ENCODE measurements at regions not wholly inside any gene's neighbourhood (a gene's known extent, or its start where the extent isn't known, plus 50 kb on each side); places are given as distances from the start of the nearest gene placed in this dataset.

DNA sequence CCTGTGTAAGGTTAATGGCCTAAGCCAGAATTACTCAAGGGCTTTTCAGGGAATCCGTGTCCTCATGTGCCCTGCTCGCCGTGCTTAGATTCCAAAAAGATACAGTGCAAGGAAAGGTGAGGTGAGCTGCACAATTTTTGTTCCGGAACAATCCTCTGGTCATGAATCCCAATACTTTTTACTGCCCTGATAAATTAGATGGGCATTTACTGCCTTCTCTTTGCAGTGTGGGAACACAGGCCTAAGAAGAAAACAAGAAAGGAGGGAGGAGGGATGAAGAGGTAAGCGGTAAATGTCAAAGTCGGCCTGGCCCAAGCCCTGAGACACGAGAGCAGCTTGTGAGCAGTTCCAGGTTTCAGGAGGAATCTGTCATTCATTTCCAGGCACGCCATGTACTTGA is 390.9 kb upstream of the SULF2 start:
- Mint-ChIP-seq H3K9me3 (no peaks in the 10 kb centered on the region), H3K27ac (no peak overlapping the region), H3K36me3 (no peaks in the 10 kb centered on the region), H3K4me1 (no peaks in the 10 kb centered on the region), H3K4me3 (no peak overlapping the region), H3K27me3 (peaks cover 3% of the 10 kb centered on the region)
- no peak for ATAC-seq (ENCODE audit: low read depth)
- DNase-seq (ENCODE audit: low spot score in 2 of 2), result no peak

- H3K4me1 Mint-ChIP-seq, result no peaks in the 10 kb centered on the region
- DNase-seq (ENCODE audit: low spot score in 2 of 2) (no peak), ATAC-seq (ENCODE audit: low read depth) (no peak)
- H3K4me3 Mint-ChIP-seq, result no peak overlapping the region
- H3K27me3 Mint-ChIP-seq, result peaks cover 4% of the 10 kb centered on the region
- H3K9me3 Mint-ChIP-seq, result no peaks in the 10 kb centered on the region
- no peaks in the 10 kb centered on the region for H3K36me3 Mint-ChIP-seq
- H3K27ac Mint-ChIP-seq, result no peak overlapping the region
Observed at GRCh38 chr20:48175261-48175660, 390.0 kb upstream of the SULF2 start.

DNA sequence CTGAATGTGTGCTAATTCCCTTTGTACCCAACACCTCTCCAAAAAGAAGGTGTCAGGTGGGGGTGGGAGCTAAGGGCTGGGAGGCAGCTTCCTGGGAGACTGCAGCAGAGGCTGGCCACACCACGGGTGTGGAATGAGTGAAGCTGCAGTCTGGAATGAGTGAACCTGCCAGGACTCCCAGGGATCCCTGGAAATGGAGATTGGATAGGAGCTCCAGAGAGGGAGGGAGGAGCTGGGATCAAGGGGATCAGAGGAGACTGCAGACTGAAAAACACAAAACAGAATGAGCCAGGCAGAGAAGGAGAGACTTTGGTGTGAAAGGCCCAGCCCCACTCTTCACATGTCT is 387.0 kb upstream of the SULF2 start:
- Mint-ChIP-seq H3K36me3 (no peaks in the 10 kb centered on the region), H3K9me3 (no peaks in the 10 kb centered on the region), H3K27ac (no peak overlapping the region), H3K4me3 (no peak overlapping the region), H3K4me1 (no peaks in the 10 kb centered on the region), H3K27me3 (peaks cover 10% of the 10 kb centered on the region)
- no peak for ATAC-seq (ENCODE audit: low read depth)
- DNase-seq (ENCODE audit: low spot score in 2 of 2), result no peak

DNA sequence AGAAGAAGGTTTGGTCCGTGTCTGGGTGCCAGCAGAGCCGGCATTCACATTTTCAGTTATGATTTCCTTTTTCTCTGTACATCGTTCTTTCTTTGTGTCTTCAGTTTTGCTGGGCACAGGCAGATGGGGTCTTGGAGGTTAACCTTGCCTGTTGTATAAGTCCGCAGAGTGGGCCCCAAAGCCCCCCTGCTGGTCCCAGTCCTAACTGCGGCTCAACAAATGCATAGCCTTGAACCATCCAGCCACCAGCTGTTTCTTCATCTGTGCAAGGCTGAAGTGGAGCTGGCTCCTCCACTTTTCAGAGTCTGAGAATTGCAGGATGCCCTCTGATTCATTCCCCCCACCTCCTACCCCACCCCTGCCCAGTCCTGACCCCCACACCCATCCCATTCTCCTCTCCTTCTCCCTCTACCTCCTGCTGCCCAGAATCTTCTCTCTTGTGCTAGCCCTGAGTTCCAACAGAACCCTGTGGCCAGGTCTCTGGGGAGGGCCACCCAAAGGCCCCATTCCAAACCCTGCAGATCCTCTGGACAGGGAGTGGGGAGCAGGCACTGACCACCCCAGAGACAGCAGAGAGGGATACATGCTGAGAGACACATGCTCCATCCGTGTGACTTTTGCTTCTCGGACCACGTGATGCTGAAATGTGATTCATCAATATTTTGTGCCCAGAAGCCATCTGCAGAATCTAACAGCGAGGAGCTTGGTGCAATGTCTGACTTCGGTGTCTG is 386.5 kb upstream of the SULF2 start:
- Mint-ChIP-seq H3K9me3 (no peaks in the 10 kb centered on the region), H3K27ac (no peak overlapping the region), H3K36me3 (no peaks in the 10 kb centered on the region), H3K27me3 (peaks cover 10% of the 10 kb centered on the region), H3K4me1 (no peaks in the 10 kb centered on the region), H3K4me3 (no peak overlapping the region)
- ATAC-seq (ENCODE audit: low read depth) (no peak), DNase-seq (ENCODE audit: low spot score in 2 of 2) (no peak)

DNA sequence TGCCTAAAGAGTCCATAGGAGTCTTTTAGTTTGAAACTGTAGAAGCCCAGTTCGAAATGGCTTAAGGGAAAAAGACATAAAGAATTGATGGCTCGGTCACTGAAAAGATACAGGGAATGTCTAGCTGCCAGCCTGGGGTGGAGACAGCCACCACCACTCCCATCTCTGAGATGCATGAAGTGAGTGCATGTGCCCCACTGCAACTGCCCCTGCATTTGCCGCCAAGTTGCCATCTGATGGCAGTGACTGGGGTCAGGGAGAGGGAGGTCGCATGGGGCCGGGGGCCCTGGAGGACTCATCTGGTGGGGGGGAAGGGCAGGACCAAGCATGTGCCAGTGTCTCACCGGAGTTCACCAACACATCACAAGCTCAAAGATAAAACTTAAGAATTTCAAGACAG is 385.8 kb upstream of the SULF2 start:
- Mint-ChIP-seq H3K4me3 (no peak overlapping the region), H3K9me3 (no peaks in the 10 kb centered on the region), H3K4me1 (no peaks in the 10 kb centered on the region), H3K36me3 (no peaks in the 10 kb centered on the region), H3K27me3 (peaks cover 12% of the 10 kb centered on the region), H3K27ac (no peak overlapping the region)
- no peak for ATAC-seq (ENCODE audit: low read depth)
- no peak for DNase-seq (ENCODE audit: low spot score in 2 of 2)

DNA sequence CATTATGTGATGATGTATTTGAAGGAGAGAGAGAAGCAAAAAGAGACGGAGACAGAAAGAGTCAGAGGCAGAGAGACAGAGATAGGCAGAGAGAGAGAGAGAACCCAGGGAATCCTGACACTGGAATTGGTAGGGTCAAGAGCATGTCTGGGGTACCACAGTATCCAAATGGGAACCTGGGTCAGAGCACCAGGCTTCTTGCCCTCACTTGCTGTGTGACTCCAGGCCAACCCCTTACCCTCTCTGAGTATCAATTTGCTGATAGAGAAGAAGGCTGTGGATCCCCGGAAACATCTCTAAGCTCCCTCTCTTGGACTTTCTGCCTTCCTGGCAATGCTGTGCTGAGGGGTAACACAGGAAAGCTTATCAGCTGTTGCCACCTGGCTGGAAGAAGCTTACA is 385.3 kb upstream of the SULF2 start:
- Mint-ChIP-seq H3K4me3 (no peak overlapping the region), H3K4me1 (no peaks in the 10 kb centered on the region), H3K9me3 (no peaks in the 10 kb centered on the region), H3K27ac (no peak overlapping the region), H3K36me3 (no peaks in the 10 kb centered on the region), H3K27me3 (peaks cover 12% of the 10 kb centered on the region)
- ATAC-seq (ENCODE audit: low read depth) (no peak), DNase-seq (ENCODE audit: low spot score in 2 of 2) (no peak)

DNA sequence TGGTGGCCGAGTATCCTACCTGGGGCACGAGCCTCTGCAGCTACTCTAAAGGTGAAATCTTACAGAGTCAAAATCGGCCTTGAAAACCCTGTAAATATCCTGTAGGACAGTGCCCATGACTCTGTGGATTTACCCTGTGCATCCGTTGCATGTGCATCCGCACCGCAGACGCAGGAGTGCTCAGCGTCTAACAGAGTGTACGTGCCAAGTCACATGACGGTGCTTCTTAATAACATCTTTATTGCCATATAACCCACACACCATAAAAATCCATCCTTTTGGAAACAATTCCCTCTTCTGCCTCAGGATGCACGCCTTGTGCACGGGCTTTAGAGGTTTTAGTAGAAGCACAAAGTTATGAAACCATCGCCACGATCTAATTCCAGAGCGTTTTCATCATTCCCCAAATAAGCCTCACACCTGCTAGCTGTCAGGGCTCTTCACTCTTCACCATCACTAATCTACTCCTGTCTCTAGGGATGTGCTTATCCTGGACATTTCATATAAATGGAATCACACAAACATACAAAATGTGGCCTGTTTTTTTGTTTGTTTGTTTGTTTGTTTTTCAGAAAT is 384.5 kb upstream of the SULF2 start:
- Mint-ChIP-seq H3K36me3 (no peaks in the 10 kb centered on the region), H3K9me3 (no peaks in the 10 kb centered on the region), H3K27me3 (peaks cover 12% of the 10 kb centered on the region), H3K4me3 (no peak overlapping the region), H3K27ac (no peak overlapping the region), H3K4me1 (no peaks in the 10 kb centered on the region)
- DNase-seq (ENCODE audit: low spot score in 2 of 2) (no peak), ATAC-seq (ENCODE audit: low read depth) (no peak)

DNA sequence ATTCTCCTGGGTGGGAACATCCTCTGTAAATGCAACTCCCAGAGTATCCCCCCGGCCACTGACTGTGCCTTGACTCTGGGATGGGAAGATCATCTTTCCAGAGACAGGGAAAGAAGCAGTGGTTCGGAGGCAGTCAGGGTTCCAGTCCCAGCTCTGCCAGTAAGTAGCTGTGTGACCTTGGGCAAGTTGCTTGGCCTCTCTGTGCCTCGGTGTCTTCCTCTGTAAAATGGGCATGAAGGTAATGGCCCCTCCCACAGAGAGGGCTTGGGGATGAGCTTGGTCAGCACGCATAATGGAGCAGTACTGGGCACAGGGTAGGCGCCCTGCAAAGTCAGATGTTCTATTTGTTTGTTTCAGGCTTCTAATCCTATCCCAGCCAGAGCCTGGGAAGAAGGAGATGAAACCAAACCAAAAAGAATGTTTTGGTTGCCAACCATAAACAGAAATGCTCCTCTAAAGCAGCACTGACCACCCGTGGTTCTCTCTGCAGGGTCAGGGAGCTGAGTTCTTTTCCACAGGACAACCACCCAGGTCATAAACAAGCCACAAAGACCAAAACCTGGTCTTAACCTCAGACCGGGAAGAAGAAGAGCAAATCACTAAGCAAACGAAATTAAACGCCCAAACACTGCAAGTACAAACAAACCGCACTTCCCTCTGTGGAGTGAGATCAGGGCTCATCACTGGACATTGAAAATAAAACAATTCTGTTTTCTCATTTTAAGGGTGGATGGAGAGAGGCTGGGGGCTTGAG is 381.0 kb upstream of the SULF2 start:
- H3K27ac Mint-ChIP-seq, result no peak overlapping the region
- peaks cover 3% of the 10 kb centered on the region for H3K4me1 Mint-ChIP-seq
- no peak overlapping the region for H3K4me3 Mint-ChIP-seq
- H3K27me3 Mint-ChIP-seq, result peaks cover 14% of the 10 kb centered on the region
- DNase-seq (ENCODE audit: low spot score in 2 of 2) (no peak), ATAC-seq (ENCODE audit: low read depth) (no peak)
- no peaks in the 10 kb centered on the region for H3K9me3 Mint-ChIP-seq
- H3K36me3 Mint-ChIP-seq, result no peaks in the 10 kb centered on the region

GRCh38 chr20:48165401-48165685 is 380.1 kb upstream of the SULF2 start:
- Mint-ChIP-seq H3K4me3 (no peak overlapping the region), H3K36me3 (no peaks in the 10 kb centered on the region), H3K4me1 (peaks cover 3% of the 10 kb centered on the region), H3K27ac (no peak overlapping the region), H3K27me3 (peaks cover 15% of the 10 kb centered on the region), H3K9me3 (no peaks in the 10 kb centered on the region)
- DNase-seq (ENCODE audit: low spot score in 2 of 2), result no peak
- ATAC-seq (ENCODE audit: low read depth), result no peak

DNA sequence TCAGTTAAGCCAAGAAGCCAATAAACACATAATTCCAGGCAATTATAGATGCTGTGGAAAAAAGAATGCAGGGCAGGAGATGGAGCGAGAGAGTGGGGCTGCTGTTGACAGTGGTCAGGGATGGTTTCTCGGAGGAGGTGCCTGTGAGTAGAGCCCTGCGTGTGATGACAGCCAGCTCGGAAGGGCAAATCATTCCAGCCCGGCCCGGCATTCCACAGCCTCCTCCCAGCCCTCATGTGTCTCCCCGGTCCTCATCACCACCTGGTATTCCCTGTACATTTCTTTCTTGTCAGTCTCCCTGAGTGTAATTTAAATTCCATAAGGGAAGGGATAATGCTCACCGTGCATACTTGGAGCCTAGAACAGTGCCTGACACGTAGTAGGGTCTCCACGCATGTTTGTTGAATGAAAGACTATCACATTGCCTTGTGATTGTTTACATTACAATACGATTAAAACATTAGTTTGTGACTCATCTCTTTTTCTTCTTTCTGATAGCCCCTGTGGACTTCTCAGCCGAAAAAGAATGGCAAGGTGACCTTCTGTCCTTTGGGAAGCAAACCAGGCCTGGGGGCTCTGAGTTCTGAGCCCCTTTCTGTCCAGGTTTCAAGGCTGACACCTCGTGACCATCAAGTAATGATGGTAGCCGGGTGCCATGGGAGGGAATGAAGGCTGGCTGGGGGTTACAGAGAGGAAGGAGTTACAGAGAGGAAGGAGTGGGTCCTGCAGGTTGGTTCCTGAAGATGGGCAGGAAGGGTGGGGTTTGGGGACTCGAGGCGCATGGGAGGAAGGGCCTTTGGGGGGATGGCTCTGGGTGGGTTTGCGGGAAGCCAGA is 379.5 kb upstream of the SULF2 start:
- H3K27ac Mint-ChIP-seq, result no peak overlapping the region

DNA sequence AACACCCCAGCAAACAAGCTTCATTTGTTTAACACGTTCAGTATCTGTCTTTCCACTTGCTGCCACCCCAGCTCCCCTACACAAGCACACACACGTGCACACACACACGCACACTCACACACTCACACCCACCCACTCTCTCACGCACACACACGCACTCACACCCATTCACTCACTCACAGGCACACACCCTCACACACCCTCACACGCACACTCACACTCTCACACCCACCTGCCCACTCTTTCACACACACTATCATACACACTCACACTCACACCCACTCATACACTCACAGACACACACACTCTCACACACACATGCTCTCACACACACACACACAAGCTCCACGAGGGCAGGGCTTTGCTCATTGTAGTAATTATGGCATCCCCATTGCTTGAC is 378.8 kb upstream of the SULF2 start:
- no peak overlapping the region for H3K4me3 Mint-ChIP-seq
- peaks cover 6% of the 10 kb centered on the region for H3K4me1 Mint-ChIP-seq

More for the DNA sequence above, 379.5 kb upstream of the SULF2 start:
- Mint-ChIP-seq H3K4me3 (no peak overlapping the region), H3K27me3 (peaks cover 13% of the 10 kb centered on the region), H3K36me3 (no peaks in the 10 kb centered on the region), H3K9me3 (no peaks in the 10 kb centered on the region), H3K4me1 (peaks cover 3% of the 10 kb centered on the region)
- DNase-seq (ENCODE audit: low spot score in 2 of 2), result no peak
- ATAC-seq (ENCODE audit: low read depth), result no peak

GRCh38 chr20:48163505-48163904 is 378.2 kb upstream of the SULF2 start:
- Mint-ChIP-seq H3K27ac (no peak overlapping the region), H3K36me3 (no peaks in the 10 kb centered on the region), H3K4me1 (peaks cover 6% of the 10 kb centered on the region), H3K27me3 (peaks cover 15% of the 10 kb centered on the region), H3K4me3 (no peak overlapping the region), H3K9me3 (no peaks in the 10 kb centered on the region)
- ATAC-seq (ENCODE audit: low read depth), result no peak
- DNase-seq (ENCODE audit: low spot score in 2 of 2), result no peak

More for the DNA sequence above, 378.8 kb upstream of the SULF2 start:
- Mint-ChIP-seq H3K9me3 (no peaks in the 10 kb centered on the region), H3K27me3 (peaks cover 15% of the 10 kb centered on the region), H3K27ac (no peak overlapping the region), H3K36me3 (no peaks in the 10 kb centered on the region)
- DNase-seq (ENCODE audit: low spot score in 2 of 2) (no peak), ATAC-seq (ENCODE audit: low read depth) (no peak)

- H3K4me1 Mint-ChIP-seq, result peaks cover 6% of the 10 kb centered on the region
- DNase-seq (ENCODE audit: low spot score in 2 of 2) (no peak), ATAC-seq (ENCODE audit: low read depth) (no peak)
- H3K27me3 Mint-ChIP-seq, result peaks cover 18% of the 10 kb centered on the region
- H3K27ac Mint-ChIP-seq, result no peak overlapping the region
- peaks cover under 1% of the 10 kb centered on the region for H3K9me3 Mint-ChIP-seq
- no peaks in the 10 kb centered on the region for H3K36me3 Mint-ChIP-seq
- no peak overlapping the region for H3K4me3 Mint-ChIP-seq
Observed at GRCh38 chr20:48162621-48163020, 377.3 kb upstream of the SULF2 start.

All from memory B cell (primary cell).